HepG2 (cell line): ENCODE measurements at regions not wholly inside any gene's neighbourhood (a gene's known extent, or its start where the extent isn't known, plus 50 kb on each side); places are given as distances from the start of the nearest gene placed in this dataset.

ENCODE experiments used
- EHMT2 ChIP-seq: fragments of 200-600 bp; sonication (generic); IDR thresholded peaks from 2 replicates; pipeline ENCODE4 v1.7.0; 2017; ENCODE audit warnings: antibody characterized with exemption, low read depth, low read length, borderline replicate concordance
- ESRRA ChIP-seq: sonication (generic); formaldehyde crosslinking; IDR thresholded peaks from 2 replicates; pipeline ENCODE4 v1.5.1; 2020; ENCODE audit warnings: mild to moderate bottlenecking, low read depth, missing genetic modification reagents
- FOXA3 ChIP-seq: IDR thresholded peaks from 2 replicates; pipeline ENCODE4 v1.6.1; 2016; ENCODE audit warnings: missing genetic modification reagents, missing compliant biosample characterization
- GLI4 ChIP-seq: sonication (generic); formaldehyde crosslinking; IDR thresholded peaks from 2 replicates; pipeline ENCODE4 v1.5.1; 2020; ENCODE audit warnings: missing genetic modification reagents, mild to moderate bottlenecking, moderate library complexity, borderline replicate concordance
- HMG20B ChIP-seq: conservative IDR thresholded peaks from 2 replicates; pipeline ENCODE4 v1.6.1; 2016; ENCODE audit warnings: missing genetic modification reagents, missing compliant biosample characterization
- KAT8 ChIP-seq: IDR thresholded peaks from 2 replicates; pipeline ENCODE4 v1.6.1; 2016; ENCODE audit warnings: missing genetic modification reagents, missing compliant biosample characterization
- NFYB ChIP-seq: sonication (generic); formaldehyde crosslinking; IDR thresholded peaks from 2 replicates; pipeline ENCODE4 v1.4.0; 2020; ENCODE audit warnings: missing genetic modification reagents
- NR2F1 ChIP-seq, 2 experiments: fragments of 450-650 bp in 1 of 2; formaldehyde crosslinking in 1 of 2; IDR thresholded peaks; 2 replicates each; pipeline versions ENCODE4 v1.5.0 to v1.6.1; 2016 to 2020; ENCODE audit warnings: mild to moderate bottlenecking in 1 of 2, missing compliant biosample characterization in 1 of 2, missing genetic modification reagents in 1 of 2, moderate library complexity in 1 of 2
- RELA ChIP-seq: sonication (generic); formaldehyde crosslinking; IDR thresholded peaks from 2 replicates; pipeline ENCODE4 v1.4.0; 2020; ENCODE audit warnings: missing genetic modification reagents
- RORA ChIP-seq: sonication (generic); formaldehyde crosslinking; IDR thresholded peaks from 2 replicates; pipeline ENCODE4 v1.5.0; 2020; ENCODE audit warnings: mild to moderate bottlenecking, missing genetic modification reagents, moderate library complexity
- TEAD3 ChIP-seq: optimal IDR thresholded peaks from 2 replicates; pipeline ENCODE3; 2016; ENCODE audit warnings: borderline replicate concordance
- ZNF124 ChIP-seq: sonication (generic); formaldehyde crosslinking; IDR thresholded peaks from 2 replicates; pipeline ENCODE4 v1.4.0; 2020; ENCODE audit warnings: missing genetic modification reagents
- TF ChIP-seq, protein P1 (sequence below): sonication (generic); formaldehyde crosslinking; IDR thresholded peaks from 2 replicates; pipeline ENCODE4 v1.8.1; 2023; ENCODE audit warnings: mild to moderate bottlenecking, moderate library complexity, missing genetic modification reagents
- TF ChIP-seq, protein P2 (sequence below): sonication (generic); formaldehyde crosslinking; IDR thresholded peaks from 2 replicates; pipeline ENCODE4 v1.4.0; 2020; ENCODE audit warnings: mild to moderate bottlenecking, missing genetic modification reagents
- TF ChIP-seq, protein P3 (sequence below): sonication (generic); formaldehyde crosslinking; IDR thresholded peaks from 2 replicates; pipeline ENCODE4 v1.5.0; 2020; ENCODE audit warnings: missing genetic modification reagents
- TF ChIP-seq, protein P4 (sequence below): IDR thresholded peaks from 2 replicates; pipeline ENCODE4 v1.6.1; 2016; ENCODE audit warnings: low read depth
- TF ChIP-seq, protein P5 (sequence below): sonication (generic); formaldehyde crosslinking; IDR thresholded peaks from 2 replicates; pipeline ENCODE4 v1.4.0; 2020; ENCODE audit warnings: low read depth, missing genetic modification reagents
- TF ChIP-seq, protein P6 (sequence below): sonication (generic); formaldehyde crosslinking; IDR thresholded peaks from 2 replicates; pipeline ENCODE4 v1.4.0; 2020; ENCODE audit warnings: missing genetic modification reagents
- TF ChIP-seq, protein P7 (sequence below): sonication (generic); formaldehyde crosslinking; conservative IDR thresholded peaks from 2 replicates; pipeline ENCODE4 v1.4.0; 2020; ENCODE audit warnings: missing genetic modification reagents

DNA sequence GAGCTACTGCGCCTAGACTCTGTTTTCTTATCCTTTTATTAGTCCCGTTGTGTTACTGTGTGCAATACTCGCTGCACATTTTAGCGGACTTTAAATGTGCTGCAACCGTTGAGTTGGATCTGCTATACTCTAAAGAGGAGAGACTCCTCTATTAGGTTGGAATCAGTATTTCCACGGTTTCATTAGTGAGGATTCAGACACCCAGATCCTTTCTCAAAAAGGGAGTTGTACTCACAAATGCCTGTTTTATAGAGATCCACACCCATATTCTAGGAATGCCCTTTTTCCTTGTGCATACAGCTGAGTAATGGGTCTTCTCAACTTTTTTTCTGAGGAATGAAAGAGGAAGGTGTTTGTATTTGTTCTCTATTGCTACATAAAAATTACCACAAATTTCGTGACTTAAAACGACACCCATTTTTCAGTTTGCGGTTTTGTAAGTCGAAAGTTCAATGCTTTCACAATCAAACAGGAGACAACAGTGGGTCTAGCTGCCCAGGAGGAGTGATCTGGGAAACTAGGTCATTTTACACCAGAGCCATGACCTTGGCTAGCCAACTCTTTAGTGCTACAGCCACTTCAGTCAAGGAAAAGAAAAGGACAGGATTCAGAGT lies 52.8 kb upstream of the SLC44A1 start (continued):
- TF ChIP-seq, protein P1, sequence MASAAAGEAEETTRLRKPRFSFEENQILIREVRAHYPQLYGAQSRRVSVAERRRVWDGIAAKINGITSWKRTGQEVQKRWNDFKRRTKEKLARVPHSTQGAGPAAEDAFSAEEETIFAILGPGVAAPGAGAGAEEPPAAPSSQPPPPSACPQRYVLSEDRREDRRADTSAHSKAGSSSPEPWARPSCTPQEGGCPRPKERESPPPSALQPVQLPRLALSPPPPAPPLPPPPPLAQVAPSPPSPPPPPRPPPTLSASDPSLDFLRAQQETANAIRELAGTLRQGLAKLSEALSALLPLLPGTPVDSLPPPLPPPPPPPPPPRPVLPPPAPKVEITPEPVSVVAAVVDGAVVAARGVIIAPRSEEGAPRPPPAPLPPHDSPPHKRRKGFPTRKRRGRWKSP (CRISPR knock-in tag) = peak; percentile 45; the same call in 1 of the 2 replicates
- peak; percentile 36 to 80; a peak in 2 of 4 replicates for TF ChIP-seq NR2F1 (CRISPR knock-in tag; IDR thresholded peaks at IDR 0.05)
- TF ChIP-seq EHMT2 = peak; percentile 60; the same call in 1 of the 2 replicates
- TF ChIP-seq, protein P2, sequence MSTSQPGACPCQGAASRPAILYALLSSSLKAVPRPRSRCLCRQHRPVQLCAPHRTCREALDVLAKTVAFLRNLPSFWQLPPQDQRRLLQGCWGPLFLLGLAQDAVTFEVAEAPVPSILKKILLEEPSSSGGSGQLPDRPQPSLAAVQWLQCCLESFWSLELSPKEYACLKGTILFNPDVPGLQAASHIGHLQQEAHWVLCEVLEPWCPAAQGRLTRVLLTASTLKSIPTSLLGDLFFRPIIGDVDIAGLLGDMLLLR (CRISPR knock-in tag) = no peak
- TF ChIP-seq, protein P3, sequence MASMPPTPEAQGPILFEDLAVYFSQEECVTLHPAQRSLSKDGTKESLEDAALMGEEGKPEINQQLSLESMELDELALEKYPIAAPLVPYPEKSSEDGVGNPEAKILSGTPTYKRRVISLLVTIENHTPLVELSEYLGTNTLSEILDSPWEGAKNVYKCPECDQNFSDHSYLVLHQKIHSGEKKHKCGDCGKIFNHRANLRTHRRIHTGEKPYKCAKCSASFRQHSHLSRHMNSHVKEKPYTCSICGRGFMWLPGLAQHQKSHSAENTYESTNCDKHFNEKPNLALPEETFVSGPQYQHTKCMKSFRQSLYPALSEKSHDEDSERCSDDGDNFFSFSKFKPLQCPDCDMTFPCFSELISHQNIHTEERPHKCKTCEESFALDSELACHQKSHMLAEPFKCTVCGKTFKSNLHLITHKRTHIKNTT = no peak
- peak; percentile 76 for TF ChIP-seq ESRRA (CRISPR knock-in tag)
- TF ChIP-seq GLI4 = no peak
- no peak for TF ChIP-seq TEAD3
- peak; percentile 73 for TF ChIP-seq KAT8 (CRISPR knock-in tag)
- no peak for TF ChIP-seq RELA
- TF ChIP-seq ZNF124 (CRISPR knock-in tag) = 0 out of 2 replicates have a peak, but pooled peaks have one; percentile 39
- peak; percentile 76; the same call in 1 of the 2 replicates for TF ChIP-seq HMG20B (CRISPR knock-in tag)
- TF ChIP-seq NFYB (CRISPR knock-in tag) = no peak
- peak; percentile 91 for TF ChIP-seq RORA (CRISPR knock-in tag)
- TF ChIP-seq, protein P4, sequence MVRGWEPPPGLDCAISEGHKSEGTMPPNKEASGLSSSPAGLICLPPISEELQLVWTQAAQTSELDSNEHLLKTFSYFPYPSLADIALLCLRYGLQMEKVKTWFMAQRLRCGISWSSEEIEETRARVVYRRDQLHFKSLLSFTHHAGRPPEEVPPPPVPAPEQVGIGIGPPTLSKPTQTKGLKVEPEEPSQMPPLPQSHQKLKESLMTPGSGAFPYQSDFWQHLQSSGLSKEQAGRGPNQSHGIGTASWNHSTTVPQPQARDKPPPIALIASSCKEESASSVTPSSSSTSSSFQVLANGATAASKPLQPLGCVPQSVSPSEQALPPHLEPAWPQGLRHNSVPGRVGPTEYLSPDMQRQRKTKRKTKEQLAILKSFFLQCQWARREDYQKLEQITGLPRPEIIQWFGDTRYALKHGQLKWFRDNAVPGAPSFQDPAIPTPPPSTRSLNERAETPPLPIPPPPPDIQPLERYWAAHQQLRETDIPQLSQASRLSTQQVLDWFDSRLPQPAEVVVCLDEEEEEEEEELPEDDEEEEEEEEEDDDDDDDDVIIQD (CRISPR knock-in tag) = peak; percentile 79
- TF ChIP-seq, protein P5, sequence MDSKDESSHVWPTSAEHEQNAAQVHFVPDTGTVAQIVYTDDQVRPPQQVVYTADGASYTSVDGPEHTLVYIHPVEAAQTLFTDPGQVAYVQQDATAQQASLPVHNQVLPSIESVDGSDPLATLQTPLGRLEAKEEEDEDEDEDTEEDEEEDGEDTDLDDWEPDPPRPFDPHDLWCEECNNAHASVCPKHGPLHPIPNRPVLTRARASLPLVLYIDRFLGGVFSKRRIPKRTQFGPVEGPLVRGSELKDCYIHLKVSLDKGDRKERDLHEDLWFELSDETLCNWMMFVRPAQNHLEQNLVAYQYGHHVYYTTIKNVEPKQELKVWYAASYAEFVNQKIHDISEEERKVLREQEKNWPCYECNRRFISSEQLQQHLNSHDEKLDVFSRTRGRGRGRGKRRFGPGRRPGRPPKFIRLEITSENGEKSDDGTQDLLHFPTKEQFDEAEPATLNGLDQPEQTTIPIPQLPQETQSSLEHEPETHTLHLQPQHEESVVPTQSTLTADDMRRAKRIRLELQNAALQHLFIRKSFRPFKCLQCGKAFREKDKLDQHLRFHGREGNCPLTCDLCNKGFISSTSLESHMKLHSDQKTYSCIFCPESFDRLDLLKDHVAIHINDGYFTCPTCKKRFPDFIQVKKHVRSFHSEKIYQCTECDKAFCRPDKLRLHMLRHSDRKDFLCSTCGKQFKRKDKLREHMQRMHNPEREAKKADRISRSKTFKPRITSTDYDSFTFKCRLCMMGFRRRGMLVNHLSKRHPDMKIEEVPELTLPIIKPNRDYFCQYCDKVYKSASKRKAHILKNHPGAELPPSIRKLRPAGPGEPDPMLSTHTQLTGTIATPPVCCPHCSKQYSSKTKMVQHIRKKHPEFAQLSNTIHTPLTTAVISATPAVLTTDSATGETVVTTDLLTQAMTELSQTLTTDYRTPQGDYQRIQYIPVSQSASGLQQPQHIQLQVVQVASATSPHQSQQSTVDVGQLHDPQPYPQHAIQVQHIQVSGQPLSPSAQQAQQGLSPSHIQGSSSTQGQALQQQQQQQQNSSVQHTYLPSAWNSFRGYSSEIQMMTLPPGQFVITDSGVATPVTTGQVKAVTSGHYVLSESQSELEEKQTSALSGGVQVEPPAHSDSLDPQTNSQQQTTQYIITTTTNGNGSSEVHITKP = 0 out of 2 replicates have a peak, but pooled peaks have one; percentile 26
- peak; percentile 80 for TF ChIP-seq FOXA3 (CRISPR knock-in tag)
- TF ChIP-seq, protein P6, sequence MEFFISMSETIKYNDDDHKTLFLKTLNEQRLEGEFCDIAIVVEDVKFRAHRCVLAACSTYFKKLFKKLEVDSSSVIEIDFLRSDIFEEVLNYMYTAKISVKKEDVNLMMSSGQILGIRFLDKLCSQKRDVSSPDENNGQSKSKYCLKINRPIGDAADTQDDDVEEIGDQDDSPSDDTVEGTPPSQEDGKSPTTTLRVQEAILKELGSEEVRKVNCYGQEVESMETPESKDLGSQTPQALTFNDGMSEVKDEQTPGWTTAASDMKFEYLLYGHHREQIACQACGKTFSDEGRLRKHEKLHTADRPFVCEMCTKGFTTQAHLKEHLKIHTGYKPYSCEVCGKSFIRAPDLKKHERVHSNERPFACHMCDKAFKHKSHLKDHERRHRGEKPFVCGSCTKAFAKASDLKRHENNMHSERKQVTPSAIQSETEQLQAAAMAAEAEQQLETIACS = no peak
- TF ChIP-seq, protein P7, sequence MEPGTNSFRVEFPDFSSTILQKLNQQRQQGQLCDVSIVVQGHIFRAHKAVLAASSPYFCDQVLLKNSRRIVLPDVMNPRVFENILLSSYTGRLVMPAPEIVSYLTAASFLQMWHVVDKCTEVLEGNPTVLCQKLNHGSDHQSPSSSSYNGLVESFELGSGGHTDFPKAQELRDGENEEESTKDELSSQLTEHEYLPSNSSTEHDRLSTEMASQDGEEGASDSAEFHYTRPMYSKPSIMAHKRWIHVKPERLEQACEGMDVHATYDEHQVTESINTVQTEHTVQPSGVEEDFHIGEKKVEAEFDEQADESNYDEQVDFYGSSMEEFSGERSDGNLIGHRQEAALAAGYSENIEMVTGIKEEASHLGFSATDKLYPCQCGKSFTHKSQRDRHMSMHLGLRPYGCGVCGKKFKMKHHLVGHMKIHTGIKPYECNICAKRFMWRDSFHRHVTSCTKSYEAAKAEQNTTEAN (CRISPR knock-in tag) = 0 out of 2 replicates have a peak, but pooled peaks have one; percentile 37
